Upper lobe of left lung (tissue), 6 donors: ENCODE measurements at regions not wholly inside any gene's neighbourhood (a gene's known extent, or its start where the extent isn't known, plus 50 kb on each side); places are given as distances from the start of the nearest gene placed in this dataset.

Source experiments
- ATAC-seq, 2 donors: fragments of 200-7000 bp; cut with Tn5 transposase; one replicate each; pipeline ENCODE4 v1.9.1; 2022; ENCODE audit warnings: mild to moderate bottlenecking in 2 of 2, moderate library complexity in 2 of 2; ENCODE audit not compliant: low FRiP score in 2 of 2
- DNase-seq, 2 donors: peaks; one replicate each; pipeline ENCODE4 v3.0.0-alpha.2; 2019 to 2020
- H3K27ac ChIP-seq, 4 donors: fragments of 200-600 bp; sonication (generic); one replicate each; pipeline ENCODE4 v1.5.1; 2016 to 2019
- H3K27me3 ChIP-seq, 4 donors: fragments of 200-600 bp; sonication (generic); one replicate each; pipeline ENCODE4 v1.5.1; 2017 to 2019
- H3K36me3 ChIP-seq, 4 donors: fragments of 200-600 bp; sonication (generic); one replicate each; pipeline ENCODE4 v1.5.1; 2016 to 2019
- H3K4me1 ChIP-seq, 4 donors: fragments of 200-600 bp; sonication (generic); one replicate each; pipeline ENCODE4 v1.5.1; 2018 to 2019
- H3K4me3 ChIP-seq, 4 donors: fragments of 200-600 bp; sonication (generic); one replicate each; pipeline ENCODE4 v1.5.1; 2017 to 2019; ENCODE audit warnings: mild to moderate bottlenecking in 2 of 4, moderate library complexity in 1 of 4
- H3K9me3 ChIP-seq, 4 donors: fragments of 200-600 bp; sonication (generic); one replicate each; pipeline ENCODE4 v1.5.1; 2018 to 2019
- EP300 ChIP-seq, 4 donors: sonication (generic); formaldehyde crosslinking; IDR thresholded peaks; one replicate each; pipeline ENCODE4 v1.5.1; 2017; ENCODE audit warnings: antibody characterized with exemption in 4 of 4, control low read depth in 2 of 4
- POLR2A ChIP-seq, 4 donors: fragments of 450-650 bp; IDR thresholded peaks; one replicate each; pipeline ENCODE4 v1.5.1; 2016 to 2017; ENCODE audit warnings: antibody characterized with exemption in 4 of 4, mild to moderate bottlenecking in 2 of 4
- POLR2AphosphoS5 ChIP-seq, 2 donors: sonication (generic); formaldehyde crosslinking; IDR thresholded peaks; one replicate each; pipeline ENCODE4 v1.5.1; 2017; ENCODE audit warnings: antibody characterized with exemption in 2 of 2
- WGBS, 2 donors: methylation state at CpG; one replicate each; pipeline ENCODE4 v1.1.5; 2017 to 2018; 5-methylcytosine and 5-hydroxymethylcytosine counted together
- TF ChIP-seq, protein P1 (sequence below), 6 experiments: fragments of 450-650 bp in 4 of 6; fragments of 200-600 bp in 2 of 6; sonication (generic) in 2 of 6; IDR thresholded peaks; one replicate each; pipeline ENCODE4 v1.5.1; 2016 to 2019; ENCODE audit warnings: antibody characterized with exemption in 6 of 6
- donor health status: DM: no; HTN: no; CAD: no; lungs with moderate emphysema.
- donor health status: DM: no; HTN: yes; CAD: no; lungs with severe emphysema.

DNA sequence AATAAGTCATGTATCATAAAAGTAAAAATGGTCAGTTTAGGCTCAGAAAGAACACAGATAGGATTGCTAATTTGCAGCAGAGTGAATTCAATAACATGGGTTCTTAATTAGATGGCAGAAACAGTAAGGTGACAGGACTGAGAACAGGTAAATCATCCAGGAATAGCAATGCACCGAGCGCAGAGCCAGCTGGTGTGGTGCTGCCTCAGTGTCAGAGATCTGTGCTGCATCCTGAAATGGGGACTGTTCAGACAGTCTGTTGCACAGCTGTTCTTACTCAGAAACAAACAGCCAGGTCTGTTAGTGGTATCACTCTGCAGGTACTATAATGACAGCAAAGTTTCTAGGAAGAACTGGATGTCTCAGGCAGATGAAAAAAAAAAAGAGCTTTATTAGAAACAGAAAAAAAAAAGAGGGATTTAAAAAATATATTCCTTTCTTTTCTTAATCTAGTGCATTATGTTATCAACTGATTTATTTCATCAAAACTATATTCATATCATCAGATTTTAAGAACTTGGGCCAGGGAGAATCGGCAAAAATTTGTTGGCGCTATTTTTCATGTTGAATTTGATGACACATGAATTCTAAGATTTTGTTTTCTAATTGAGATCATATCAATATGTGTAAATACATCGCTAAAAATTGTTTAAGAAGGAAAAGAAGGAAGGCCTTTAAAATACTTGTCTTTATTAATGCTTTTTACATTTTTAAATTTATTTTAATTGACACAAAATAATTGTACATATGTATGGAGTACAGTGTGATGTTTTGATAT lies 501.8 kb downstream of the PRKD1 start:
- H3K9me3 ChIP-seq: no peaks in the 10 kb centered on the region
- H3K36me3 ChIP-seq: no peaks in the 10 kb centered on the region
- no peaks in the 10 kb centered on the region for H3K4me1 ChIP-seq
- H3K27me3 ChIP-seq: no peaks in the 10 kb centered on the region
- ATAC-seq (no peak), DNase-seq (no peak)
- 59 to 68% methylated on average over 5 of the region's 5 CpGs for whole genome bisulfite sequencing, 2 donors
- no peak overlapping the region for H3K27ac ChIP-seq
- no peak overlapping the region for H3K4me3 ChIP-seq
- TF ChIP-seq EP300 (IDR thresholded peaks at IDR 0.05) (no peak), POLR2AphosphoS5 (IDR thresholded peaks at IDR 0.05) (no peak), POLR2A (IDR thresholded peaks at IDR 0.05) (no peak)
- TF ChIP-seq, protein P1, sequence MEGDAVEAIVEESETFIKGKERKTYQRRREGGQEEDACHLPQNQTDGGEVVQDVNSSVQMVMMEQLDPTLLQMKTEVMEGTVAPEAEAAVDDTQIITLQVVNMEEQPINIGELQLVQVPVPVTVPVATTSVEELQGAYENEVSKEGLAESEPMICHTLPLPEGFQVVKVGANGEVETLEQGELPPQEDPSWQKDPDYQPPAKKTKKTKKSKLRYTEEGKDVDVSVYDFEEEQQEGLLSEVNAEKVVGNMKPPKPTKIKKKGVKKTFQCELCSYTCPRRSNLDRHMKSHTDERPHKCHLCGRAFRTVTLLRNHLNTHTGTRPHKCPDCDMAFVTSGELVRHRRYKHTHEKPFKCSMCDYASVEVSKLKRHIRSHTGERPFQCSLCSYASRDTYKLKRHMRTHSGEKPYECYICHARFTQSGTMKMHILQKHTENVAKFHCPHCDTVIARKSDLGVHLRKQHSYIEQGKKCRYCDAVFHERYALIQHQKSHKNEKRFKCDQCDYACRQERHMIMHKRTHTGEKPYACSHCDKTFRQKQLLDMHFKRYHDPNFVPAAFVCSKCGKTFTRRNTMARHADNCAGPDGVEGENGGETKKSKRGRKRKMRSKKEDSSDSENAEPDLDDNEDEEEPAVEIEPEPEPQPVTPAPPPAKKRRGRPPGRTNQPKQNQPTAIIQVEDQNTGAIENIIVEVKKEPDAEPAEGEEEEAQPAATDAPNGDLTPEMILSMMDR (IDR thresholded peaks at IDR 0.05): no peak

DNA sequence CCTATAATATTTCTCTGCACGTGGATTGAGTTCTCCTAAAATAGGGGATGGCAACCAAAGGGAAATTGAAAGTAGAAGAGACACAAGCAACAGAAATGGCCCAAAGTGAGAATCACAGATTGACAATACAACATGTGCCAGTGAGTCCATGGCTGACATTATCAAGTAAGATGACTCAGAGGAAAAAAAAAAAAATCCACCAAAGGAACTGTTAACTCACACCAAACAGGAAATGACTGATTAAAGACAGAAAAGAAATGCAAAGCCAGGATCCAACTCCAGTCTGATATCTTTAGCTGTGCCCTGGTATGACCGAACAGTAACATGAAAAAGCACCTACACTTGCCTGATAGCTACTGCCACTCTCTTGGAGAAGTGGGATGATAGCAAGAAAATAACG lies 485.0 kb downstream of the PRKD1 start:
- no peaks in the 10 kb centered on the region for H3K4me1 ChIP-seq
- no peak overlapping the region for H3K4me3 ChIP-seq
- no peaks in the 10 kb centered on the region for H3K36me3 ChIP-seq
- TF ChIP-seq POLR2AphosphoS5 (IDR thresholded peaks at IDR 0.05) (no peak), EP300 (IDR thresholded peaks at IDR 0.05) (no peak), POLR2A (IDR thresholded peaks at IDR 0.05) (no peak)
- TF ChIP-seq, protein P1 (IDR thresholded peaks at IDR 0.05): no peak
- no peaks in the 10 kb centered on the region for H3K27me3 ChIP-seq
- WGBS, 2 donors: 64 to 68% methylated on average over 3 of the region's 3 CpGs
- H3K9me3 ChIP-seq: no peaks in the 10 kb centered on the region
- DNase-seq (no peak), ATAC-seq (no peak)
- no peak overlapping the region for H3K27ac ChIP-seq

DNA sequence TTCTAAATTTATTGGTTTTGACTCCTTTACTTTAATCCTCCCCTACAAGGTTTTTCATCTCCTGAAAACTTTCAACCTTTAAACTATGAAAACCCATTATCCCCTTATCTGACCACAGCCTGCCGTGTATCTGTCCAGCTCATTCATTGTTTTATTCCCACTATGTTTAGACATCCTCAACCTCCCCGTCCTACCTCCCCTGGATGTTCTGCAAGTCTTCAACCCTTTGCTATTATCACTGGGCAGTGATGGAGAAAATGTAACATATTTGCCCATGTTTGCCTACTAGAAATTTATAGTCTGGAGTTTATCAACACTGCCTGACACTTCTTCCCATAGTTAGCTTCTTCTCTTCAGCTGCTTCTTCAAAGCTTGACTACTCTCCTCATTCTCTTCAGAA lies 483.4 kb downstream of the PRKD1 start:
- TF ChIP-seq EP300 (IDR thresholded peaks at IDR 0.05): no peak
- TF ChIP-seq POLR2AphosphoS5 (IDR thresholded peaks at IDR 0.05): no peak
- TF ChIP-seq POLR2A (IDR thresholded peaks at IDR 0.05): no peak
- TF ChIP-seq, protein P1 (IDR thresholded peaks at IDR 0.05): no peak
- no peaks in the 10 kb centered on the region for H3K27me3 ChIP-seq
- WGBS, 2 donors: 60 to 64% methylated on average over 2 of the region's 2 CpGs
- no peak overlapping the region for H3K4me3 ChIP-seq
- DNase-seq: no peak
- no peaks in the 10 kb centered on the region for H3K9me3 ChIP-seq
- no peaks in the 10 kb centered on the region for H3K36me3 ChIP-seq
- no peak for ATAC-seq
- H3K27ac ChIP-seq: no peak overlapping the region
- no peaks in the 10 kb centered on the region for H3K4me1 ChIP-seq

DNA sequence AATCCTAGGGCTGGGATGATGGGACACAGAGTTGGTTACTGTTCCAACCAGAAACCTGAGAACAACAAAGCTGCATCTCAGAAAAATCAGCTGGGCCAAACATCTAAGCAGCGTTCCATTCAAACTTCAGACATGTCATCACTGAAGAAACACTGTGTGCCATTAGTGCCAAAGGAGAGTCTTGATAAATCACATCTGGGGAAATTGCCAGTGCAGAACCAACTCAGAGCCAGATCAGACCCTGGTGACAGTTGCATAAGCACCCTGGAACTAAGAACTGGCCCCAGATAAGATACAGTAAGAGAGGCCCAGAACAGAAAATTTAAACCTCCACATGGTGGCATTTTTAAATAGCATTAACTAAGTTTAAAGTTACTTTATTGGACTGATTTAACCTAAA lies 482.8 kb downstream of the PRKD1 start:
- H3K36me3 ChIP-seq: no peaks in the 10 kb centered on the region
- H3K27me3 ChIP-seq: no peaks in the 10 kb centered on the region
- TF ChIP-seq POLR2AphosphoS5 (IDR thresholded peaks at IDR 0.05): no peak
- TF ChIP-seq, protein P1 (IDR thresholded peaks at IDR 0.05): no peak
- no peak for TF ChIP-seq EP300 (IDR thresholded peaks at IDR 0.05)
- no peak for TF ChIP-seq POLR2A (IDR thresholded peaks at IDR 0.05)
- no peak overlapping the region for H3K4me3 ChIP-seq
- H3K4me1 ChIP-seq: no peaks in the 10 kb centered on the region
- ATAC-seq (no peak), DNase-seq (no peak)
- 63 to 67% methylated on average over 1 of the region's 1 CpG for WGBS, 2 donors
- H3K9me3 ChIP-seq: no peaks in the 10 kb centered on the region
- H3K27ac ChIP-seq: no peak overlapping the region

DNA sequence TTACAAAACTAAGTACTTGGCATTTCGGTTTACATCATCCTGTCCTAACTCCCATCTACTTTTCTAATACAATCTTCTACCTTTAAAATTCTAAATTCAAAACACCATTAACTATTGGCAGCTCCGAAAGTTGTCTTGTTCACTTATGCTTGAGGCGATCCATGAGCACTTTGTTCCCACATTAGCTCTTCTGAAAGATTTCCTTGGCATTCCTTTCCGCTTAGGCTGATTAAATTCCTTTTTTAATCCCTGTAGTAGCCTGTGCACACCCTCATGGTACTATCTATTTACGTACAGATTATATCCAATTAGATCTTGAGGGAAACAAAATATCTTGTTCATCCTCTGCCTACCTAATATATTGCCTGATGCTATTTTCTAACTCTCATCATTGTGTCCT lies 480.7 kb downstream of the PRKD1 start:
- no peaks in the 10 kb centered on the region for H3K27me3 ChIP-seq
- ATAC-seq (no peak), DNase-seq (no peak)
- no peaks in the 10 kb centered on the region for H3K9me3 ChIP-seq
- no peaks in the 10 kb centered on the region for H3K4me1 ChIP-seq
- no peak overlapping the region for H3K4me3 ChIP-seq
- TF ChIP-seq POLR2AphosphoS5 (IDR thresholded peaks at IDR 0.05): no peak
- WGBS, 2 donors: 80 to 88% methylated on average over 5 of the region's 5 CpGs
- no peak overlapping the region for H3K27ac ChIP-seq
- H3K36me3 ChIP-seq: no peaks in the 10 kb centered on the region
